HT1080 (cell line): ENCODE measurements at regions not wholly inside any gene's neighbourhood (a gene's known extent, or its start where the extent isn't known, plus 50 kb on each side); places are given as distances from the start of the nearest gene placed in this dataset.

Source experiments
- DNase-seq: peaks from one replicate; pipeline ENCODE4 v3.0.0-alpha.2; 2015; ENCODE audit warnings: low read depth

GRCh38 chr20:12022126-12022525 lies 104.4 kb downstream of the BTBD3 start:
- no peak for DNase-seq

- no peak for DNase-seq
Observed at GRCh38 chr20:12023194-12023795, 105.6 kb downstream of the BTBD3 start.

- no peak for DNase-seq
Observed at GRCh38 chr20:12028771-12029170, 111.1 kb downstream of the BTBD3 start.

GRCh38 chr20:12030470-12030869 lies 112.8 kb downstream of the BTBD3 start:
- DNase-seq, result no peak

- DNase-seq, result no peak
Observed at GRCh38 chr20:12036142-12036541, 118.4 kb downstream of the BTBD3 start.

- DNase-seq, result no peak
Observed at GRCh38 chr20:12037521-12037920, 119.8 kb downstream of the BTBD3 start.

- DNase-seq, result no peak
Observed at GRCh38 chr20:12040261-12040660, 122.6 kb downstream of the BTBD3 start.

- DNase-seq, result no peak
Observed at GRCh38 chr20:12044969-12045368, 127.3 kb downstream of the BTBD3 start.

- DNase-seq, result peak; percentile 74
Observed at GRCh38 chr20:12047838-12048432, 130.2 kb downstream of the BTBD3 start.

GRCh38 chr20:12049125-12049524 lies 131.4 kb downstream of the BTBD3 start:
- DNase-seq, result peak; percentile 58

- no peak for DNase-seq
Observed at GRCh38 chr20:12051206-12052163, 133.8 kb downstream of the BTBD3 start.

- peak; percentile 95 for DNase-seq
Observed at GRCh38 chr20:12053353-12053752, 135.7 kb downstream of the BTBD3 start.

- DNase-seq, result no peak
Observed at GRCh38 chr20:12054556-12054955, 136.9 kb downstream of the BTBD3 start.

GRCh38 chr20:12055161-12055560 lies 137.5 kb downstream of the BTBD3 start:
- no peak for DNase-seq

GRCh38 chr20:12056839-12057238 lies 139.1 kb downstream of the BTBD3 start:
- DNase-seq, result no peak

- DNase-seq, result no peak
Observed at GRCh38 chr20:12057778-12058177, 140.1 kb downstream of the BTBD3 start.

- no peak for DNase-seq
Observed at GRCh38 chr20:12058216-12058615, 140.5 kb downstream of the BTBD3 start.

- no peak for DNase-seq
Observed at GRCh38 chr20:12061466-12061865, 143.8 kb downstream of the BTBD3 start.

GRCh38 chr20:12063106-12063684 lies 145.5 kb downstream of the BTBD3 start:
- DNase-seq, result no peak

- no peak for DNase-seq
Observed at GRCh38 chr20:12064540-12064939, 146.8 kb downstream of the BTBD3 start.

GRCh38 chr20:12067686-12068085 lies 150.0 kb downstream of the BTBD3 start:
- no peak for DNase-seq

GRCh38 chr20:12068121-12068520 lies 150.4 kb downstream of the BTBD3 start:
- DNase-seq, result no peak
